ENCODE measurements at regions not wholly inside any gene's neighbourhood (a gene's known extent, or its start where the extent isn't known, plus 50 kb on each side); places are given as distances from the start of the nearest gene placed in this dataset.

- H3K4me1 ChIP-seq = no peaks in the 10 kb centered on the region
- TF ChIP-seq POLR2A (IDR thresholded peaks at IDR 0.05) (no peak), CTCF (IDR thresholded peaks at IDR 0.05 in 4 of 5, conservative IDR thresholded peaks at IDR 0.05 in 1 of 5) (no peak)
- in situ Hi-C loops (cut with MboI; ENCODE audit: low sequenced_read_pairs in 4 of 4) = no loop called here
- DNase-seq (no peak), ATAC-seq (no peak)
- intact Hi-C loops (cut with DNase I; ENCODE audit: low total_unique reads) = no loop called here
- no peak overlapping the region for H3K4me3 ChIP-seq
- H3K9me3 ChIP-seq = no peaks in the 10 kb centered on the region
- peaks cover 0 to 9% (median 4%) of the 10 kb centered on the region in 3 donors for H3K27me3 ChIP-seq
- no peak overlapping the region for H3K27ac ChIP-seq
- H3K36me3 ChIP-seq = no peaks in the 10 kb centered on the region
These were observed 175.1 kb downstream of the LINC00237 start for GRCh38 chr20:20931024-20931423.

GRCh38 chr20:20930500-20930899 lies 175.7 kb downstream of the LINC00237 start:
- in situ Hi-C loops (cut with MboI; ENCODE audit: low sequenced_read_pairs in 4 of 4) = no loop called here
- ATAC-seq (no peak), DNase-seq (no peak)
- H3K27me3 ChIP-seq = peaks cover 0 to 9% (median 4%) of the 10 kb centered on the region in 3 donors
- intact Hi-C loops (cut with DNase I; ENCODE audit: low total_unique reads) = no loop called here
- H3K36me3 ChIP-seq = no peaks in the 10 kb centered on the region
- no peak overlapping the region for H3K4me3 ChIP-seq
- no peaks in the 10 kb centered on the region for H3K4me1 ChIP-seq
- H3K27ac ChIP-seq = no peak overlapping the region
- TF ChIP-seq CTCF (IDR thresholded peaks at IDR 0.05 in 4 of 5, conservative IDR thresholded peaks at IDR 0.05 in 1 of 5) (no peak), POLR2A (IDR thresholded peaks at IDR 0.05) (no peak)
- no peaks in the 10 kb centered on the region for H3K9me3 ChIP-seq

GRCh38 chr20:20929341-20929740 lies 176.8 kb downstream of the LINC00237 start:
- intact Hi-C loops (cut with DNase I; ENCODE audit: low total_unique reads) = no loop called here
- Histone ChIP-seq H3K36me3 (no peaks in the 10 kb centered on the region), H3K4me3 (no peak overlapping the region), H3K9me3 (no peaks in the 10 kb centered on the region), H3K27ac (no peak overlapping the region), H3K27me3 (peaks cover 0 to 9% (median under 1%) of the 10 kb centered on the region in 3 donors), H3K4me1 (no peaks in the 10 kb centered on the region)
- ATAC-seq = no peak
- TF ChIP-seq POLR2A (IDR thresholded peaks at IDR 0.05) (no peak), CTCF (IDR thresholded peaks at IDR 0.05 in 4 of 5, conservative IDR thresholded peaks at IDR 0.05 in 1 of 5) (no peak)
- in situ Hi-C loops (cut with MboI; ENCODE audit: low sequenced_read_pairs in 4 of 4) = no loop called here
- no peak for DNase-seq

- DNase-seq (no peak), ATAC-seq (no peak)
- Histone ChIP-seq H3K4me1 (no peaks in the 10 kb centered on the region), H3K9me3 (no peaks in the 10 kb centered on the region), H3K36me3 (no peaks in the 10 kb centered on the region), H3K27ac (no peak overlapping the region), H3K27me3 (peaks cover 0 to 2% (median 0%) of the 10 kb centered on the region in 3 donors), H3K4me3 (no peak overlapping the region)
- in situ Hi-C loops (cut with MboI; ENCODE audit: low sequenced_read_pairs in 4 of 4) = no loop called here
- TF ChIP-seq POLR2A (IDR thresholded peaks at IDR 0.05) (no peak), CTCF (IDR thresholded peaks at IDR 0.05 in 4 of 5, conservative IDR thresholded peaks at IDR 0.05 in 1 of 5) (no peak)
- intact Hi-C loops (cut with DNase I; ENCODE audit: low total_unique reads) = no loop called here
These were observed 179.8 kb downstream of the LINC00237 start for GRCh38 chr20:20926222-20926905.

GRCh38 chr20:20920433-20920832 lies 185.7 kb downstream of the LINC00237 start:
- Histone ChIP-seq H3K27me3 (peaks cover 0 to 2% (median 0%) of the 10 kb centered on the region in 3 donors), H3K9me3 (no peaks in the 10 kb centered on the region), H3K36me3 (no peaks in the 10 kb centered on the region), H3K27ac (no peak overlapping the region), H3K4me3 (no peak overlapping the region), H3K4me1 (no peaks in the 10 kb centered on the region)
- TF ChIP-seq CTCF (IDR thresholded peaks at IDR 0.05 in 4 of 5, conservative IDR thresholded peaks at IDR 0.05 in 1 of 5) = no peak
- no peak for TF ChIP-seq POLR2A (IDR thresholded peaks at IDR 0.05)
- intact Hi-C loops (cut with DNase I; ENCODE audit: low total_unique reads) (no loop called here), in situ Hi-C loops (cut with MboI; ENCODE audit: low sequenced_read_pairs in 4 of 4) (no loop called here)
- DNase-seq (no peak), ATAC-seq (no peak)
